Ectodermal cell (in vitro differentiated cells): ENCODE measurements at regions not wholly inside any gene's neighbourhood (a gene's known extent, or its start where the extent isn't known, plus 50 kb on each side); places are given as distances from the start of the nearest gene placed in this dataset.
"Not testable (repeated sequence)": the region's sequence is repeated elsewhere in the genome, so short reads cannot be mapped to it uniquely, and the experiment has no call there.

ENCODE experiments used
- H3K27ac ChIP-seq: 2 replicates; pipeline ENCODE4 v1.7.0; 2013; ENCODE audit warnings: mild to moderate bottlenecking, low read depth, low read length; ENCODE audit not compliant: insufficient read depth, poor library complexity, severe bottlenecking
- H3K27me3 ChIP-seq: 2 replicates; pipeline ENCODE4 v1.7.0; 2013; ENCODE audit warnings: mild to moderate bottlenecking, low read length; ENCODE audit not compliant: insufficient read depth, control insufficient read depth, poor library complexity, severe bottlenecking
- H3K36me3 ChIP-seq: one replicate; pipeline ENCODE4 v1.7.0; 2013; ENCODE audit warnings: low read length; ENCODE audit not compliant: control insufficient read depth, insufficient read depth
- H3K4me1 ChIP-seq: one replicate; pipeline ENCODE4 v1.7.0; 2013; ENCODE audit warnings: low read length; ENCODE audit not compliant: control insufficient read depth, insufficient read depth
- H3K4me3 ChIP-seq: 2 replicates; pipeline ENCODE4 v1.7.0; 2013; ENCODE audit warnings: low read depth, low read length, control low read depth; ENCODE audit not compliant: insufficient read depth
- H3K9me3 ChIP-seq: 2 replicates; pipeline ENCODE4 v1.7.0; 2013; ENCODE audit warnings: mild to moderate bottlenecking, low read length, moderate library complexity; ENCODE audit not compliant: control insufficient read depth
- WGBS, 2 experiments: methylation state at CpG; one replicate each; pipeline ENCODE4 v1.1.7; 2013; ENCODE audit warnings: missing lambda C conversion rate in 2 of 2; 5-methylcytosine and 5-hydroxymethylcytosine counted together

DNA sequence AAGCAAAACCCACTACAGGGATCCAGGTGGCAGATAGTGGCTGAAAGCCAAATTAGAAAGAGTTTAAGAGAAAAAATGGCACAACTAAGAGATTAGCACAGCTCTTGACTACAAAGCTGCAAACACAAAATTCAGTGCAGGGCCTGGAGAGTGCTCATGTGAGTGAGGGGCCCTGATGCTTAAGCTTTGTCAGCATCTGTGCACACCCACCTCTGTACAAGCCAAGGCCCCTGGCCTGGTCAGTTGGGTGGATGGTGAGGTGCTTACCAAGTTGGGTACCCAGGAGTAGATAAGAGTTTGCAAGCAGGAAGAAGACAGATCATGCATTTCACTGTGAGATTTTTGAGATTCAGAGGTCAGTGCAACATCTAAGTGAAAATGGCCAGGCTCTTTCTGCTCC is 62.7 kb upstream of the ATP1B1 start:
- Histone ChIP-seq H3K9me3 (no peaks in the 10 kb centered on the region), H3K36me3 (no peaks in the 10 kb centered on the region), H3K4me3 (no peak overlapping the region), H3K4me1 (no peaks in the 10 kb centered on the region), H3K27me3 (no peaks in the 10 kb centered on the region), H3K27ac (no peak overlapping the region)

- Histone ChIP-seq H3K9me3 (no peaks in the 10 kb centered on the region), H3K36me3 (no peaks in the 10 kb centered on the region), H3K4me3 (no peak overlapping the region), H3K27ac (no peak overlapping the region), H3K4me1 (no peaks in the 10 kb centered on the region), H3K27me3 (no peaks in the 10 kb centered on the region)
- 76 to 88% methylated on average over 2 to 3 of the region's 3 CpGs for WGBS, 2 experiments
These were observed 62.2 kb upstream of the ATP1B1 start for GRCh38 chr1:169044296-169044695.

GRCh38 chr1:169044971-169045370 is 61.5 kb upstream of the ATP1B1 start:
- Histone ChIP-seq H3K27ac (no peak overlapping the region), H3K4me3 (no peak overlapping the region), H3K27me3 (no peaks in the 10 kb centered on the region), H3K4me1 (no peaks in the 10 kb centered on the region), H3K36me3 (no peaks in the 10 kb centered on the region), H3K9me3 (no peaks in the 10 kb centered on the region)
- WGBS, 2 experiments: 94 to 97% methylated on average over 4 of the region's 4 CpGs

- WGBS, 2 experiments: 89 to 99% methylated on average over 3 of the region's 3 CpGs
- Histone ChIP-seq H3K36me3 (no peaks in the 10 kb centered on the region), H3K4me1 (no peaks in the 10 kb centered on the region), H3K4me3 (no peak overlapping the region), H3K27me3 (no peaks in the 10 kb centered on the region), H3K27ac (no peak overlapping the region), H3K9me3 (no peaks in the 10 kb centered on the region)
These were observed 59.8 kb upstream of the ATP1B1 start for GRCh38 chr1:169046671-169047070.

- no peaks in the 10 kb centered on the region for H3K27me3 ChIP-seq
- no peaks in the 10 kb centered on the region for H3K4me1 ChIP-seq
- no peaks in the 10 kb centered on the region for H3K36me3 ChIP-seq
- 89 to 97% methylated on average over 1 of the region's 1 CpG for WGBS, 2 experiments
- H3K4me3 ChIP-seq: no peak overlapping the region
- H3K9me3 ChIP-seq: no peaks in the 10 kb centered on the region
- H3K27ac ChIP-seq: no peak overlapping the region
These were observed 59.4 kb upstream of the ATP1B1 start for GRCh38 chr1:169047074-169047473.

- WGBS, 2 experiments: 87 to 96% methylated on average over 3 of the region's 3 CpGs
- no peaks in the 10 kb centered on the region for H3K9me3 ChIP-seq
These were observed 58.4 kb upstream of the ATP1B1 start for GRCh38 chr1:169048043-169048442.

DNA sequence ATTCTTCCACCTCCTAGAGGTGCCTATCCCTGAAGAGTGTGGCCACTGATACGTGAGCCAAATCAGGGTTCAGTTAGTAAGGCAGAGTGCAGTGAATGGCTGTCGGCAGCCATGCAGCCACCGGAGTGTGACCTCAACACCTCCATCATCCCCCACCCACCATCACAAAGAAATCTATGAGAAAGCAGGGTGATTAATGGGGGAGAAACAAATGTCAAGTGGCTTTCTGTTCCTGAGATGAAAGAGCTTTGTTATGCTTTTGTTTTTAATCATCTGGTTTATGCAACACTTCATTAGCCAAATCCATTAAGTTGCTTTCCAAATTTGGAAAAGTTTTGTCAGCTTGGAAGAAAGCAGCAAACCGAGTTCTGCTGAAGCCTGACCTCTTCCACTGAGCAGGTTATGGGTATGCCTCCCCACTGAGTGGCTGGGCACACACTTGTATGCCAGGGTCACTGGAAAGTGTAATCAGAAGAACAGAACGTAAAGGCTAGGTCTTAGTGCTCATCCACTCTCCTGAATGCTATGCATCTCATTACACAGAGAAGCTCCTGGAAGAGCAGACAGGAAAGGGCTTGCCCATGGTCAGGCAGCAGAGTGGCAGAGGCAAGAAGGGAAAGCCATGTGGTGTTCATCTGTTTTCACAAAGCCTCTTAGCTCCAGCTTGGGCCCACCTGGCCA is 57.1 kb upstream of the ATP1B1 start:
- no peaks in the 10 kb centered on the region for H3K4me1 ChIP-seq
- H3K27ac ChIP-seq: no peak overlapping the region
- H3K27me3 ChIP-seq: no peaks in the 10 kb centered on the region
- H3K36me3 ChIP-seq: no peaks in the 10 kb centered on the region
- H3K4me3 ChIP-seq: no peak overlapping the region
- H3K9me3 ChIP-seq: no peaks in the 10 kb centered on the region
- 85% methylated on average over 3 to 5 of the region's 5 CpGs for WGBS, 2 experiments

More at GRCh38 chr1:169048043-169048442, 58.4 kb upstream of the ATP1B1 start:
- Histone ChIP-seq H3K27ac (no peak overlapping the region), H3K36me3 (no peaks in the 10 kb centered on the region), H3K27me3 (no peaks in the 10 kb centered on the region), H3K4me1 (no peaks in the 10 kb centered on the region), H3K4me3 (no peak overlapping the region)

DNA sequence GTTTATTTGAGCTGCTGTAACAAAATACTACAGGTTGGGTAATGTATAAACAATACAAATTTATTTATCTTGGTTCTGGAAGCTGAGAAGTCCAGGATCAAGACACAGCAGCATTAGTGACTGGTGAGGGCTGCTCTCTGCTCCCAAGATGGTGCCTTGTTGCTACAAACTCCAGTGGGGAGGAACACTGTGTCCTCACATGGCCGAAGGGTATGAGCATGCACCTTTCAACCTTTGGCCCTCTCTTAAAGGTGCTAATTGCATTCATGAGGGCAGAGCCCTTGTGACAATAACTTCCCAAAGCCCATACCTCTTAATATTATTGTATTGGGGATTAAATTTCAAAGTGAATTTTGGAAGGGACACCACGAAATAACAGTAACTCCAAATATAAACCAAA is 55.3 kb upstream of the ATP1B1 start:
- no peaks in the 10 kb centered on the region for H3K27me3 ChIP-seq
- H3K27ac ChIP-seq: no peak overlapping the region
- H3K9me3 ChIP-seq: no peaks in the 10 kb centered on the region
- H3K4me3 ChIP-seq: no peak overlapping the region
- no peaks in the 10 kb centered on the region for H3K36me3 ChIP-seq
- 73 to 98% methylated on average over 1 to 2 of the region's 2 CpGs for WGBS, 2 experiments
- H3K4me1 ChIP-seq: no peaks in the 10 kb centered on the region

DNA sequence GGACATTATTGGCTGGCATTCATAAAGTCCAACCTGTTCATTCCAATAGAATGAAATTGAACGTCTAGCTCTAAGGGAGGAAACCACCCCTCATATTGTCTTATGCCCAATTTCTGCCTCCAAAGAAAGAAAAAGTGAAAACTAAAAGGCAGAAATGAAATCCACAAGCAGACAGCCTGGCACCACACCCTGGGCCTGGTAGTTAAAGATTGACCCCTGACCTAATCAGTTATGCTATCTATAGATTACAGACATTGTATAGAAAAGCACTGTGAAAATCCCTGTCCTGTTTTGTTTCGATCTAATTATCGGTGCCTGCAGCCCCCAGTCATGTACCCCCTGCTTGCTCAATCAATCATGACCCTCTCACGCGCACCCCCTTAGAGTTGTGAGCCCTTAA is 54.3 kb upstream of the ATP1B1 start:
- not testable (repeated sequence) for H3K4me1 ChIP-seq, H3K27me3 ChIP-seq, H3K4me3 ChIP-seq, H3K27ac ChIP-seq, H3K9me3 ChIP-seq, H3K36me3 ChIP-seq
- WGBS, 2 experiments: 93 to 94% methylated on average over 5 of the region's 5 CpGs

- H3K9me3 ChIP-seq: no peaks in the 10 kb centered on the region
- H3K36me3 ChIP-seq: no peaks in the 10 kb centered on the region
- no peaks in the 10 kb centered on the region for H3K4me1 ChIP-seq
- no peak overlapping the region for H3K27ac ChIP-seq
- H3K27me3 ChIP-seq: no peaks in the 10 kb centered on the region
- H3K4me3 ChIP-seq: no peak overlapping the region
- 84 to 92% methylated on average over 1 of the region's 1 CpG for WGBS, 2 experiments
These were observed 53.8 kb upstream of the ATP1B1 start for GRCh38 chr1:169052727-169053126.

DNA sequence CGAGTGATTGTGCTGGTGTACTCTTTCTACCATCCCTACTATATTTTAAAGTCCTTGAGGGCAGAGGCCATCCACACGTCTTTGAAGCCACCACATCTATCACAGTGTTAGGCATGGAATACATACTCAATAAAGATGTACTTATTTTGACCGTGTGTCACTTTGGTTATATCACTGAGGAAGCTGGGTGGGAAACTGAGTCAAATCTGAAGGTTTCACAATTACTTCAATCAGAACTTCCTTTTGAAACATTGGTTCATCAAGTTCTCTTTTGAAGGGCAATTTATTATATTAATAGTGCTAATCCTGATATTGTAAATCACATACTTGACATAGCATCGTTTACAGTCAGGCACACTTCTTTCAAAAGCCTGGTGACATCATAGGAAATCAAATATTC is 53.3 kb upstream of the ATP1B1 start:
- 86 to 93% methylated on average over 3 to 4 of the region's 4 CpGs for WGBS, 2 experiments
- no peaks in the 10 kb centered on the region for H3K36me3 ChIP-seq
- no peak overlapping the region for H3K27ac ChIP-seq
- no peaks in the 10 kb centered on the region for H3K9me3 ChIP-seq
- H3K4me3 ChIP-seq: no peak overlapping the region
- no peaks in the 10 kb centered on the region for H3K4me1 ChIP-seq
- H3K27me3 ChIP-seq: no peaks in the 10 kb centered on the region
